ENCODE measurements at regions not wholly inside any gene's neighbourhood (a gene's known extent, or its start where the extent isn't known, plus 50 kb on each side); places are given as distances from the start of the nearest gene placed in this dataset.

DNA sequence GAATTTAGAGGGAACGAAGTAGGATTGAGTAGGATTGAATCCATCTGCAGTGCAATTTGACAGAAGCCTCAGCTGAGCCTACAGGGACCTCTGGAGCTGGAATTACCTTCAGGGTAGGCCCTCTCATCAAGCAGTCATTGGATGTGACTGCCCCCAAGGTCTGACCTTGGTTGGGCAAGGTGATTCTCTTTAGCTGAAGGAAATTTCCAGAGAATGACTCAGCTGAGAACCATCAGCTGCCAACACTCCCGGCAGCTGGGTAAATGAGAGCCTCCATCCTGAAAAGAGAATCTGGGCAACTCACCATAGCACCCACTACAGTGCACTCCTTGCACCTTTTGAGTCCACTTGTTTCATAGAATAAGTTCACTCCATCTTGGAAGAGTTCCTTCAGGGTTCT is 113.5 kb upstream of the MED13 start:
- TF ChIP-seq CTCF (conservative IDR thresholded peaks at IDR 0.05; ENCODE audit: low read depth, low read length) (no peak), EZH2 (IDR thresholded peaks at IDR 0.05; ENCODE audit: borderline replicate concordance, low read depth, low read length, poor library complexity, severe bottlenecking) (no peak)
